Endothelial cell (in vitro differentiated cells): ENCODE measurements at regions not wholly inside any gene's neighbourhood (a gene's known extent, or its start where the extent isn't known, plus 50 kb on each side); places are given as distances from the start of the nearest gene placed in this dataset.

Experiments
- DNase-seq: peaks from one replicate; pipeline ENCODE4 v3.0.0; 2021; ENCODE audit warnings: low spot score
- H3K27ac Mint-ChIP-seq: one replicate; pipeline ENCODE4 v1.8.0; 2021; ENCODE audit warnings: mixed read lengths, inconsistent platforms; ENCODE audit not compliant: unreplicated experiment
- H3K27me3 Mint-ChIP-seq: one replicate; pipeline ENCODE4 v1.8.0; 2021; ENCODE audit warnings: mild to moderate bottlenecking, moderate library complexity, mixed read lengths, inconsistent platforms; ENCODE audit not compliant: unreplicated experiment
- H3K36me3 Mint-ChIP-seq: one replicate; pipeline ENCODE4 v1.8.0; 2021; ENCODE audit warnings: mild to moderate bottlenecking, low read depth, mixed read lengths, inconsistent platforms; ENCODE audit not compliant: unreplicated experiment
- H3K4me1 Mint-ChIP-seq: one replicate; pipeline ENCODE4 v1.8.0; 2021; ENCODE audit warnings: mild to moderate bottlenecking, mixed read lengths, inconsistent platforms; ENCODE audit not compliant: unreplicated experiment
- H3K4me3 Mint-ChIP-seq: one replicate; pipeline ENCODE4 v1.8.0; 2021; ENCODE audit warnings: mild to moderate bottlenecking, mixed read lengths, inconsistent platforms; ENCODE audit not compliant: unreplicated experiment
- H3K9me3 Mint-ChIP-seq: one replicate; pipeline ENCODE4 v1.8.0; 2021; ENCODE audit warnings: mixed read lengths, inconsistent platforms; ENCODE audit not compliant: unreplicated experiment
- CTCF ChIP-seq: fragments of 200-600 bp; sonication (generic); IDR thresholded peaks from one replicate; pipeline ENCODE4 v1.5.0; 2021; ENCODE audit warnings: antibody characterized with exemption; ENCODE audit not compliant: unreplicated experiment

GRCh38 chrX:46040001-46040400 is 505.2 kb downstream of the ZNF674 start:
- no peak for DNase-seq
- TF ChIP-seq CTCF, result no peak
- no peaks in the 10 kb centered on the region for H3K9me3 Mint-ChIP-seq
- no peaks in the 10 kb centered on the region for H3K36me3 Mint-ChIP-seq
- no peaks in the 10 kb centered on the region for H3K4me1 Mint-ChIP-seq
- H3K27me3 Mint-ChIP-seq, result no peaks in the 10 kb centered on the region
- H3K27ac Mint-ChIP-seq, result no peak overlapping the region
- H3K4me3 Mint-ChIP-seq, result no peak overlapping the region

GRCh38 chrX:46039526-46039925 is 505.7 kb downstream of the ZNF674 start:
- Mint-ChIP-seq H3K27ac (no peak overlapping the region), H3K4me1 (no peaks in the 10 kb centered on the region), H3K9me3 (no peaks in the 10 kb centered on the region)

GRCh38 chrX:46036508-46036907 is 508.7 kb downstream of the ZNF674 start:
- H3K27ac Mint-ChIP-seq, result no peak overlapping the region
- no peaks in the 10 kb centered on the region for H3K36me3 Mint-ChIP-seq
- no peaks in the 10 kb centered on the region for H3K9me3 Mint-ChIP-seq
- no peaks in the 10 kb centered on the region for H3K4me1 Mint-ChIP-seq
- DNase-seq, result no peak
- TF ChIP-seq CTCF, result no peak
- H3K27me3 Mint-ChIP-seq, result no peaks in the 10 kb centered on the region
- no peak overlapping the region for H3K4me3 Mint-ChIP-seq

More at GRCh38 chrX:46039526-46039925, 505.7 kb downstream of the ZNF674 start:
- Mint-ChIP-seq H3K4me3 (no peak overlapping the region), H3K27me3 (no peaks in the 10 kb centered on the region), H3K36me3 (no peaks in the 10 kb centered on the region)
- DNase-seq, result no peak
- no peak for TF ChIP-seq CTCF

- Mint-ChIP-seq H3K27ac (no peak overlapping the region), H3K27me3 (no peaks in the 10 kb centered on the region), H3K4me3 (no peak overlapping the region), H3K4me1 (no peaks in the 10 kb centered on the region), H3K36me3 (no peaks in the 10 kb centered on the region), H3K9me3 (no peaks in the 10 kb centered on the region)
- TF ChIP-seq CTCF, result no peak
- DNase-seq, result no peak
Observed at GRCh38 chrX:46034868-46035267, 510.4 kb downstream of the ZNF674 start.

GRCh38 chrX:46029777-46030176 is 515.4 kb downstream of the ZNF674 start:
- no peaks in the 10 kb centered on the region for H3K4me1 Mint-ChIP-seq
- no peaks in the 10 kb centered on the region for H3K36me3 Mint-ChIP-seq
- no peak for DNase-seq
- no peak overlapping the region for H3K27ac Mint-ChIP-seq
- H3K27me3 Mint-ChIP-seq, result no peaks in the 10 kb centered on the region
- H3K9me3 Mint-ChIP-seq, result no peaks in the 10 kb centered on the region
- no peak for TF ChIP-seq CTCF
- no peak overlapping the region for H3K4me3 Mint-ChIP-seq
